DMS153 treated with DMSO at 0.1 percent for 48 hours (cell line): ENCODE measurements at regions not wholly inside any gene's neighbourhood (a gene's known extent, or its start where the extent isn't known, plus 50 kb on each side); places are given as distances from the start of the nearest gene placed in this dataset.
"Not testable (repeated sequence)": the region's sequence is repeated elsewhere in the genome, so short reads cannot be mapped to it uniquely, and the experiment has no call there.

ENCODE experiments used
- DNase-seq: peaks from one replicate; lab custom pipeline; 2025; ENCODE audit not compliant: unreplicated experiment; lab: John Stamatoyannopoulos, UW

- DNase-seq = peak; percentile 0
Observed at GRCh38 chrX:117510453-117510852, 606.2 kb downstream of the KLHL13 start.

GRCh38 chrX:117508021-117508420 lies 608.6 kb downstream of the KLHL13 start:
- DNase-seq = no peak

GRCh38 chrX:117487421-117487820 lies 629.2 kb downstream of the KLHL13 start:
- no peak for DNase-seq

GRCh38 chrX:117483950-117484349 lies 632.7 kb downstream of the KLHL13 start:
- no peak for DNase-seq

- DNase-seq = no peak
Observed at GRCh38 chrX:117458243-117458968, 658.2 kb downstream of the KLHL13 start.

GRCh38 chrX:117455787-117456186 lies 660.8 kb downstream of the KLHL13 start:
- DNase-seq = no peak

- no peak for DNase-seq
Observed at GRCh38 chrX:117429501-117429900, 687.1 kb downstream of the KLHL13 start.

- no peak for DNase-seq
Observed at GRCh38 chrX:117407449-117408150, 709.0 kb downstream of the KLHL13 start.

- DNase-seq = no peak
Observed at GRCh38 chrX:117400839-117401238, 715.8 kb downstream of the KLHL13 start.

GRCh38 chrX:117400005-117400404 lies 716.6 kb downstream of the KLHL13 start:
- no peak for DNase-seq

- no peak for DNase-seq
Observed at GRCh38 chrX:117397844-117398243, 718.8 kb downstream of the KLHL13 start.

GRCh38 chrX:117394506-117395070 lies 722.0 kb downstream of the KLHL13 start:
- DNase-seq = not testable (repeated sequence)

GRCh38 chrX:117392360-117392759 lies 724.2 kb downstream of the KLHL13 start:
- not testable (repeated sequence) for DNase-seq

- DNase-seq = no peak
Observed at GRCh38 chrX:117376460-117376859, 740.1 kb downstream of the KLHL13 start.

GRCh38 chrX:117335209-117335608 lies 781.4 kb downstream of the KLHL13 start:
- no peak for DNase-seq

GRCh38 chrX:117327373-117327772 lies 789.2 kb downstream of the KLHL13 start:
- no peak for DNase-seq

- DNase-seq = no peak
Observed at GRCh38 chrX:117325706-117326105, 790.9 kb downstream of the KLHL13 start.

- DNase-seq = no peak
Observed at GRCh38 chrX:117305168-117305766, 811.3 kb downstream of the KLHL13 start.

GRCh38 chrX:117301086-117301485 lies 815.5 kb downstream of the KLHL13 start:
- no peak for DNase-seq

GRCh38 chrX:117291760-117292159 lies 824.9 kb downstream of the KLHL13 start:
- DNase-seq = no peak

GRCh38 chrX:117274965-117275364 lies 812.2 kb upstream of the CT83 start:
- DNase-seq = no peak
